CD14-positive monocyte (primary cell): ENCODE measurements at regions not wholly inside any gene's neighbourhood (a gene's known extent, or its start where the extent isn't known, plus 50 kb on each side); places are given as distances from the start of the nearest gene placed in this dataset.

ENCODE experiments used
- DNase-seq, 3 donors: peaks; one replicate each; pipeline ENCODE4 v3.0.0-alpha.2; 2011 to 2022
- H2AFZ ChIP-seq: 2 replicates; pipeline ENCODE4 v1.6.0; 2012; ENCODE audit warnings: mild to moderate bottlenecking, low read depth, low read length, inconsistent platforms; ENCODE audit not compliant: insufficient read depth, poor library complexity, severe bottlenecking
- H3K27ac ChIP-seq, 2 donors: 1 replicate in 1 of 2; 2 replicates in 1 of 2; pipeline ENCODE4 v1.5.1; 2012 to 2013; ENCODE audit warnings: low read length in 2 of 2, control low read depth in 1 of 2, inconsistent platforms in 1 of 2, low read depth in 1 of 2, mild to moderate bottlenecking in 1 of 2
- H3K27me3 ChIP-seq, 2 donors: one replicate each; pipeline versions ENCODE4 v1.6.0 to v1.6.1; 2011 to 2013; ENCODE audit warnings: low read length in 2 of 2; ENCODE audit not compliant: control insufficient read depth in 2 of 2, insufficient read depth in 2 of 2
- H3K36me3 ChIP-seq, 2 donors: replicated peaks in 1 of 2; 1 replicate in 1 of 2; 2 replicates in 1 of 2; pipeline versions ENCODE4 v1.5.1 to v1.6.1; 2012 to 2013; ENCODE audit warnings: low read length in 2 of 2, control low read depth in 1 of 2, inconsistent platforms in 1 of 2, mild to moderate bottlenecking in 1 of 2; ENCODE audit not compliant: insufficient read depth in 2 of 2, control insufficient read depth in 1 of 2
- H3K4me1 ChIP-seq, 2 donors: 1 replicate in 1 of 2; 2 replicates in 1 of 2; pipeline versions ENCODE4 v1.5.1 to v1.6.1; 2012 to 2013; ENCODE audit warnings: low read length in 2 of 2, control low read depth in 1 of 2, inconsistent platforms in 1 of 2, mild to moderate bottlenecking in 1 of 2, moderate library complexity in 1 of 2; ENCODE audit not compliant: insufficient read depth in 2 of 2, control insufficient read depth in 1 of 2
- H3K4me2 ChIP-seq: replicated peaks from 2 replicates; pipeline ENCODE3; 2012; ENCODE audit warnings: low read length, moderate library complexity, mild to moderate bottlenecking; ENCODE audit not compliant: poor library complexity, severe bottlenecking; ENCODE audit errors: extremely low read depth
- H3K4me3 ChIP-seq, 3 experiments: fragments of 200-600 bp in 1 of 3; sonication (generic) in 1 of 3; replicated peaks in 1 of 3; 1 replicate in 2 of 3; 2 replicates in 1 of 3; pipeline ENCODE4 v1.5.1; 2011 to 2013; ENCODE audit warnings: low read length in 3 of 3, mild to moderate bottlenecking in 3 of 3, control low read depth in 2 of 3, low read depth in 2 of 3, inconsistent platforms in 1 of 3, moderate library complexity in 1 of 3
- H3K79me2 ChIP-seq: 2 replicates; pipeline ENCODE4 v1.6.0; 2012; ENCODE audit warnings: mild to moderate bottlenecking, control low read depth, inconsistent platforms, low read length, moderate library complexity; ENCODE audit not compliant: insufficient read depth
- H3K9ac ChIP-seq: 2 replicates; pipeline ENCODE4 v1.6.0; 2017; ENCODE audit warnings: low read length, mild to moderate bottlenecking; ENCODE audit not compliant: insufficient read depth, poor library complexity, severe bottlenecking
- H3K9me3 ChIP-seq, 2 donors: replicated peaks in 1 of 2; 1 replicate in 1 of 2; 2 replicates in 1 of 2; pipeline versions ENCODE4 v1.5.1 to v1.6.1; 2012 to 2013; ENCODE audit warnings: low read length in 2 of 2, control low read depth in 1 of 2; ENCODE audit not compliant: control insufficient read depth in 1 of 2, insufficient read depth in 1 of 2
- H4K20me1 ChIP-seq: 2 replicates; pipeline ENCODE4 v1.6.0; 2012; ENCODE audit warnings: mild to moderate bottlenecking, low read length, control low read depth, moderate library complexity; ENCODE audit not compliant: insufficient read depth
- H3K27ac Mint-ChIP-seq, 7 donors: one replicate each; pipeline ENCODE4 v1.8.0; 2020; ENCODE audit warnings: mild to moderate bottlenecking in 7 of 7, mixed read lengths in 7 of 7, moderate library complexity in 6 of 7, inconsistent platforms in 2 of 7
- H3K27me3 Mint-ChIP-seq, 3 donors: one replicate each; pipeline ENCODE4 v1.8.0; 2021 to 2022; ENCODE audit warnings: low read depth in 3 of 3, mild to moderate bottlenecking in 3 of 3, mixed read lengths in 3 of 3, moderate library complexity in 3 of 3, inconsistent platforms in 1 of 3
- H3K36me3 Mint-ChIP-seq, 2 donors: one replicate each; pipeline ENCODE4 v1.8.0; 2020; ENCODE audit warnings: mixed read lengths in 2 of 2, inconsistent platforms in 1 of 2, mild to moderate bottlenecking in 1 of 2
- H3K4me1 Mint-ChIP-seq: one replicate; pipeline ENCODE4 v1.8.0; 2020; ENCODE audit warnings: mild to moderate bottlenecking, mixed read lengths
- H3K4me3 Mint-ChIP-seq, 2 donors: one replicate each; pipeline ENCODE4 v1.8.0; 2020; ENCODE audit warnings: mild to moderate bottlenecking in 2 of 2, mixed read lengths in 2 of 2, moderate library complexity in 1 of 2
- H3K9me3 Mint-ChIP-seq, 7 donors: one replicate each; pipeline ENCODE4 v1.8.0; 2020 to 2022; ENCODE audit warnings: mixed read lengths in 7 of 7, mild to moderate bottlenecking in 6 of 7, moderate library complexity in 6 of 7, inconsistent platforms in 2 of 7
- CTCF ChIP-seq: fragments of 200-600 bp; IDR thresholded peaks from one replicate; pipeline ENCODE4 v1.8.0; 2022; ENCODE audit warnings: antibody characterized with exemption, mild to moderate bottlenecking
- WGBS: methylation state at CpG from one replicate; pipeline ENCODE4 v1.1.5; 2013; ENCODE audit warnings: missing lambda C conversion rate; ENCODE audit not compliant: insufficient coverage; 5-methylcytosine and 5-hydroxymethylcytosine counted together
- intact Hi-C, 2 donors: fragments of 100-400 bp; cut with micrococcal nuclease; formaldehyde crosslinking; loops; one replicate each; pipeline versions ENCODE4 v1.15.0 to v1.15.1; 2023

- no peaks in the 10 kb centered on the region for H3K27me3 ChIP-seq
- H3K79me2 ChIP-seq: no peaks in the 10 kb centered on the region
- WGBS: 94% methylated on average over 3 of the region's 4 CpGs
- no peak overlapping the region for H3K27ac Mint-ChIP-seq
- H4K20me1 ChIP-seq: no peaks in the 10 kb centered on the region
- no peak for DNase-seq
- H3K4me3 ChIP-seq: no peak overlapping the region
- H3K27me3 Mint-ChIP-seq: no peaks in the 10 kb centered on the region
- no peaks in the 10 kb centered on the region for H3K36me3 ChIP-seq
- H3K9me3 ChIP-seq: peaks cover 0 to 3% of the 10 kb centered on the region in 2 donors
- no peak overlapping the region for H3K9ac ChIP-seq
- H3K4me1 ChIP-seq: no peaks in the 10 kb centered on the region
- no peak for TF ChIP-seq CTCF
- no peak overlapping the region for H3K27ac ChIP-seq
- no peaks in the 10 kb centered on the region for H3K4me1 Mint-ChIP-seq
- no peak overlapping the region for H2AFZ ChIP-seq
- intact Hi-C loops: no loop called here
- H3K36me3 Mint-ChIP-seq: no peaks in the 10 kb centered on the region
- H3K4me2 ChIP-seq: no peak overlapping the region
- H3K9me3 Mint-ChIP-seq: peaks cover 0 to 7% (median 0%) of the 10 kb centered on the region in 7 donors
- no peak overlapping the region for H3K4me3 Mint-ChIP-seq
Measured at GRCh38 chr11:81331088-81331487, 1402.6 kb downstream of the FAM181B start.

DNA sequence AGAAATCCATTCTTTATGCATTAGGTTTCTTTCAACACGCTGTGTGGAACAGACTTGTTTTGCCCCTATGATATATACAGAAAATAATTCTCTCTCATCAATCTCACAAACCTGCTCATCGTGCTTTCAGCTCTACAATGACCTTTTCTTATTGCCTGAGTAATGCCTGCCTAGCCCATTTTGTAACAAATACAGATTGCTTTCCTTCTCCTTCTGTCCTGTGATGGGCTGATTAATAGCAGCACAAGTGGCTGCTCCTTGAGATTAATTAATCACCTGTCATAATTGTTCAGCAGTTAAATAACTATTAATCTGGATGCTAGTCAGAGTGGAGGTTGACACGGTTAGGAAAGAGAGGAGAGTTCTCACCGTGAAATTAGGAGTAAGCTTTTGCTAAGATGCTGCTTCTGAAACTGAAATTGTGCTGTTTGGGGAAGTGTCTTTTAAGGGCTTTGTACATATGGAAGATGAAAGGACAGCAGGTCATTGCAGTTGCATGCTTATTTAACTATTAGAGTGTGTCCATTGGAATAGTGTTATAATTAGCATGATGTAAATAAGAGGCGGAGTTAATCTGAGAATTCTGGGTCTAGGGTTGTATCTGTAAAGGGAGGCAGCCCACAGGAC, 1430.5 kb downstream of the FAM181B start:
- Histone ChIP-seq H3K4me1 (no peaks in the 10 kb centered on the region), H3K36me3 (no peaks in the 10 kb centered on the region), H3K27me3 (no peaks in the 10 kb centered on the region), H3K4me2 (no peak overlapping the region), H3K27ac (no peak overlapping the region), H3K4me3 (no peak overlapping the region), H3K9me3 (no peaks in the 10 kb centered on the region), H3K79me2 (no peaks in the 10 kb centered on the region), H4K20me1 (no peaks in the 10 kb centered on the region), H2AFZ (no peak overlapping the region), H3K9ac (no peak overlapping the region)
- Mint-ChIP-seq H3K9me3 (peaks cover 0 to 3% (median under 1%) of the 10 kb centered on the region in 7 donors), H3K27me3 (no peaks in the 10 kb centered on the region), H3K27ac (no peak overlapping the region), H3K36me3 (no peaks in the 10 kb centered on the region), H3K4me1 (no peaks in the 10 kb centered on the region), H3K4me3 (no peak overlapping the region)
- DNase-seq: no peak
- intact Hi-C loops: no loop called here
- TF ChIP-seq CTCF: no peak
- WGBS: 53% methylated on average over 3 of the region's 5 CpGs
